HepG2 (cell line): ENCODE measurements at regions not wholly inside any gene's neighbourhood (a gene's known extent, or its start where the extent isn't known, plus 50 kb on each side); places are given as distances from the start of the nearest gene placed in this dataset.
"Not testable (repeated sequence)": the region's sequence is repeated elsewhere in the genome, so short reads cannot be mapped to it uniquely, and the experiment has no call there.

Experiments used
- ATAC-seq: fragments of 200-7000 bp; cut with Tn5 transposase; 3 replicates; pipeline ENCODE4 v1.9.1; 2020; ENCODE audit warnings: mild to moderate bottlenecking, moderate library complexity
- BruUV-seq: library from RNA; stranded (reverse); fragments of 400-500 nt; replicated peaks from 2 replicates; lab custom pipeline; 2021; lab: Mats Ljungman, UMichigan
- CTCF ChIA-PET: fragments of 300-600 bp; formaldehyde crosslinking; extraction: SDS; loops from one replicate; lab custom pipeline; 2021; ENCODE audit warnings: low total read pairs, inconsistent platforms, low intra/inter-chr PET ratio; lab: Yijun Ruan, JAX
- POLR2A ChIA-PET: fragments of 350-600 bp; sonication (Branson Sonifier 250); formaldehyde crosslinking; loops from one replicate; lab custom pipeline; 2020; ENCODE audit warnings: antibody characterized with exemption, inconsistent platforms; lab: Yijun Ruan, JAX
- DNase-seq: peaks from one replicate; pipeline ENCODE4 v3.0.0-alpha.2; 2015; ENCODE audit warnings: low spot score
- FAIRE-seq: peaks from 3 replicates; lab custom pipeline; 2011; peaks lifted over from hg19 to GRCh38; lab: Jason Lieb, UNC
- H2AFZ ChIP-seq: one replicate; pipeline ENCODE4 v1.6.1; 2011; ENCODE audit warnings: low read length, inconsistent platforms
- H3K27ac ChIP-seq: fragments of 300-600 bp; 3 replicates; pipeline ENCODE4 v1.8.0; 2011; ENCODE audit warnings: mixed run types, mild to moderate bottlenecking, mixed read lengths, low read length, inconsistent platforms; ENCODE audit not compliant: insufficient read depth; ENCODE audit errors: extremely low read length
- H3K27me3 ChIP-seq, 2 experiments: fragments of 200-600 bp in 1 of 2; 2 replicates in 1 of 2; 3 replicates in 1 of 2; pipeline versions ENCODE4 v1.6.0 to v1.8.0; 2011; ENCODE audit warnings: low read length in 2 of 2, mild to moderate bottlenecking in 2 of 2, moderate library complexity in 2 of 2, inconsistent platforms in 1 of 2; ENCODE audit not compliant: insufficient read depth in 2 of 2, control insufficient read depth in 1 of 2
- H3K36me3 ChIP-seq, 2 experiments: fragments of 200-600 bp in 1 of 2; replicated peaks in 1 of 2; 2 replicates in 1 of 2; 3 replicates in 1 of 2; pipeline versions ENCODE4 v1.5.1 to v1.8.0; 2011; ENCODE audit warnings: low read length in 2 of 2, inconsistent platforms in 1 of 2; ENCODE audit not compliant: insufficient read depth in 2 of 2, control insufficient read depth in 1 of 2
- H3K4me1 ChIP-seq: 2 replicates; pipeline ENCODE4 v1.5.1; 2012; ENCODE audit warnings: low read length, inconsistent platforms; ENCODE audit not compliant: insufficient read depth
- H3K4me2 ChIP-seq: 2 replicates; pipeline ENCODE4 v1.6.0; 2011; ENCODE audit warnings: low read depth, low read length, inconsistent platforms
- H3K4me3 ChIP-seq, 3 experiments: fragments of 200-600 bp in 1 of 3; sonication (generic), shearing (Covaris generic) in 1 of 3; replicated peaks in 1 of 3; 2 replicates each; pipeline ENCODE4 v1.5.1; 2011 to 2016; ENCODE audit warnings: low read length in 3 of 3, inconsistent platforms in 2 of 3, low read depth in 2 of 3, mild to moderate bottlenecking in 2 of 3, control low read depth in 1 of 3, mixed read lengths in 1 of 3; ENCODE audit not compliant: insufficient read depth in 1 of 3
- H3K79me2 ChIP-seq: one replicate; pipeline ENCODE4 v1.6.1; 2011; ENCODE audit warnings: low read length, inconsistent platforms; ENCODE audit not compliant: insufficient read depth
- H3K9ac ChIP-seq: 2 replicates; pipeline ENCODE4 v1.6.0; 2011; ENCODE audit warnings: mild to moderate bottlenecking, low read depth, low read length, inconsistent platforms; ENCODE audit not compliant: insufficient read depth
- H3K9me3 ChIP-seq: 2 replicates; pipeline ENCODE4 v1.5.1; 2012; ENCODE audit warnings: mild to moderate bottlenecking, low read length
- H4K20me1 ChIP-seq: 2 replicates; pipeline ENCODE4 v1.6.0; 2011; ENCODE audit warnings: inconsistent platforms, mild to moderate bottlenecking, low read length, moderate library complexity; ENCODE audit not compliant: insufficient read depth
- AGO1 ChIP-seq: fragments of 200-400 bp; formaldehyde crosslinking; IDR thresholded peaks from 2 replicates; pipeline ENCODE4 v1.6.1; 2017; ENCODE audit warnings: mild to moderate bottlenecking, low read depth, low read length, moderate library complexity; ENCODE audit not compliant: poor library complexity, severe bottlenecking
- ATF1 ChIP-seq: IDR thresholded peaks from 2 replicates; pipeline ENCODE4 v1.6.1; 2016; ENCODE audit warnings: mild to moderate bottlenecking, control low read depth
- KDM3A ChIP-seq: IDR thresholded peaks from 2 replicates; pipeline ENCODE4 v1.6.1; 2018; ENCODE audit warnings: low read depth, missing compliant biosample characterization
- NFATC3 ChIP-seq: sonication (generic); formaldehyde crosslinking; IDR thresholded peaks from 2 replicates; pipeline ENCODE4 v1.5.1; 2020; ENCODE audit warnings: mild to moderate bottlenecking, missing genetic modification reagents
- SP140L ChIP-seq: sonication (generic); formaldehyde crosslinking; IDR thresholded peaks from 2 replicates; pipeline ENCODE4 v1.4.0; 2020; ENCODE audit warnings: missing genetic modification reagents, borderline replicate concordance
- SSRP1 ChIP-seq: IDR thresholded peaks from 2 replicates; pipeline ENCODE4 v1.6.1; 2016; ENCODE audit warnings: control low read depth
- ZFP36L1 ChIP-seq: sonication (generic); formaldehyde crosslinking; IDR thresholded peaks from 2 replicates; pipeline ENCODE4 v1.8.0; 2022; ENCODE audit warnings: mild to moderate bottlenecking, missing genetic modification reagents, moderate library complexity
- ZNF383 ChIP-seq: sonication (generic); formaldehyde crosslinking; IDR thresholded peaks from 2 replicates; pipeline ENCODE4 v1.4.0; 2020; ENCODE audit warnings: missing genetic modification reagents, mild to moderate bottlenecking, borderline replicate concordance
- ZNF510 ChIP-seq: sonication (generic); formaldehyde crosslinking; IDR thresholded peaks from 2 replicates; pipeline ENCODE4 v1.4.0; 2020; ENCODE audit warnings: low read depth, mild to moderate bottlenecking, missing genetic modification reagents
- ZNF841 ChIP-seq: sonication (generic); formaldehyde crosslinking; IDR thresholded peaks from 2 replicates; pipeline ENCODE4 v1.8.1; 2023; ENCODE audit warnings: missing genetic modification reagents, borderline replicate concordance
- WGBS: methylation state at CpG from one replicate; pipeline ENCODE4 v1.1.6; 2017; ENCODE audit warnings: low lambda C conversion rate; 5-methylcytosine and 5-hydroxymethylcytosine counted together
- in situ Hi-C: cut with HindIII; loops from 2 replicates; pipeline ENCODE4 v1.10.0; 2017; ENCODE audit warnings: low pct_unique_long_range_greater_than_20kb; ENCODE audit not compliant: extremely low pct_ligation_motif_present
- intact Hi-C: fragments of 100-400 bp; cut with micrococcal nuclease; formaldehyde crosslinking; loops from one replicate; pipeline ENCODE4 v1.10.0; 2022; ENCODE audit not compliant: unreplicated experiment
- TF ChIP-seq, protein P1 (sequence below): IDR thresholded peaks from 2 replicates; pipeline ENCODE4 v1.6.1; 2016; ENCODE audit warnings: missing compliant biosample characterization, missing genetic modification reagents, borderline replicate concordance
- TF ChIP-seq, protein P2 (sequence below): sonication (generic); formaldehyde crosslinking; IDR thresholded peaks from 2 replicates; pipeline ENCODE4 v1.4.0; 2020; ENCODE audit warnings: mild to moderate bottlenecking, missing genetic modification reagents
- TF ChIP-seq, protein P3 (sequence below): sonication (generic); formaldehyde crosslinking; IDR thresholded peaks from 2 replicates; pipeline ENCODE4 v1.5.0; 2020; ENCODE audit warnings: mild to moderate bottlenecking, missing genetic modification reagents

DNA sequence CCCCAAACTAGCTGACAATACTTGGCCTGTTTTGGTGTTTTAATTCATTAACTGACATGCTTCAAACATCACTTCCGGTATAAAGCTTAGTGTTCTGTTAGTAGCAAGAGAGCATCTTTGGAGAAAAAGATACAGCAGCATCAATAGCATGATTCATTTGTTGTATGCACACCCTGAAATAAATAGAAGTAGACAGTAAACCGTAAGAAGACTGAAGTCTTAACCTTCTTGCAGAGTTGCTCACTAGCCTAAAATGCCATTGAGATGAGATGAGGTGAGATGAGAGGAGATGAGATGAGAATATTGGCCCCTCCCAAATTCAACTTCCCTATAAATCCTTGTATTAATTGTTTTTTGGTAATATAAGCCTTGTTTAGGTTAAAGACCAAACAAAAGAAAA is 108.8 kb downstream of the TNFSF18 start:
- no peak overlapping the region for H3K9ac ChIP-seq
- in situ Hi-C loops: no loop called here
- no peak for DNase-seq
- CTCF ChIA-PET: no interaction called here
- no peaks in the 10 kb centered on the region for H3K4me1 ChIP-seq
- no peak overlapping the region for H3K27ac ChIP-seq
- H3K4me2 ChIP-seq: no peak overlapping the region
- POLR2A ChIA-PET: no interaction called here
- no peaks in the 10 kb centered on the region for H4K20me1 ChIP-seq
- TF ChIP-seq, protein P1, sequence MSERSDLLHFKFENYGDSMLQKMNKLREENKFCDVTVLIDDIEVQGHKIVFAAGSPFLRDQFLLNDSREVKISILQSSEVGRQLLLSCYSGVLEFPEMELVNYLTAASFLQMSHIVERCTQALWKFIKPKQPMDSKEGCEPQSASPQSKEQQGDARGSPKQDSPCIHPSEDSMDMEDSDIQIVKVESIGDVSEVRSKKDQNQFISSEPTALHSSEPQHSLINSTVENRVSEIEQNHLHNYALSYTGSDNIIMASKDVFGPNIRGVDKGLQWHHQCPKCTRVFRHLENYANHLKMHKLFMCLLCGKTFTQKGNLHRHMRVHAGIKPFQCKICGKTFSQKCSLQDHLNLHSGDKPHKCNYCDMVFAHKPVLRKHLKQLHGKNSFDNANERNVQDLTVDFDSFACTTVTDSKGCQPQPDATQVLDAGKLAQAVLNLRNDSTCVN (CRISPR knock-in tag): no peak
- TF ChIP-seq ZNF510 (CRISPR knock-in tag) (no peak), ATF1 (CRISPR knock-in tag) (no peak), SP140L (CRISPR knock-in tag) (no peak), ZFP36L1 (CRISPR knock-in tag) (no peak), KDM3A (CRISPR knock-in tag) (no peak), SSRP1 (CRISPR knock-in tag) (no peak), ZNF383 (no peak), AGO1 (no peak), NFATC3 (CRISPR knock-in tag) (no peak), ZNF841 (CRISPR knock-in tag) (no peak)
- TF ChIP-seq, protein P2, sequence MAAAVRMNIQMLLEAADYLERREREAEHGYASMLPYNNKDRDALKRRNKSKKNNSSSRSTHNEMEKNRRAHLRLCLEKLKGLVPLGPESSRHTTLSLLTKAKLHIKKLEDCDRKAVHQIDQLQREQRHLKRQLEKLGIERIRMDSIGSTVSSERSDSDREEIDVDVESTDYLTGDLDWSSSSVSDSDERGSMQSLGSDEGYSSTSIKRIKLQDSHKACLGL (CRISPR knock-in tag): no peak
- TF ChIP-seq, protein P3, sequence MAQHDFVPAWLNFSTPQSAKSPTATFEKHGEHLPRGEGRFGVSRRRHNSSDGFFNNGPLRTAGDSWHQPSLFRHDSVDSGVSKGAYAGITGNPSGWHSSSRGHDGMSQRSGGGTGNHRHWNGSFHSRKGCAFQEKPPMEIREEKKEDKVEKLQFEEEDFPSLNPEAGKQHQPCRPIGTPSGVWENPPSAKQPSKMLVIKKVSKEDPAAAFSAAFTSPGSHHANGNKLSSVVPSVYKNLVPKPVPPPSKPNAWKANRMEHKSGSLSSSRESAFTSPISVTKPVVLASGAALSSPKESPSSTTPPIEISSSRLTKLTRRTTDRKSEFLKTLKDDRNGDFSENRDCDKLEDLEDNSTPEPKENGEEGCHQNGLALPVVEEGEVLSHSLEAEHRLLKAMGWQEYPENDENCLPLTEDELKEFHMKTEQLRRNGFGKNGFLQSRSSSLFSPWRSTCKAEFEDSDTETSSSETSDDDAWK (CRISPR knock-in tag): no peak
- no peak overlapping the region for H3K4me3 ChIP-seq
- no peaks in the 10 kb centered on the region for H3K27me3 ChIP-seq
- no TSS peak for BruUV-seq
- no peak for FAIRE-seq
- no peaks in the 10 kb centered on the region for H3K79me2 ChIP-seq
- H3K36me3 ChIP-seq: no peaks in the 10 kb centered on the region
- no peak overlapping the region for H2AFZ ChIP-seq
- no peaks in the 10 kb centered on the region for H3K9me3 ChIP-seq
- no peak for ATAC-seq
- intact Hi-C loops: no loop called here
- 2% methylated on average over 2 of the region's 2 CpGs for WGBS

DNA sequence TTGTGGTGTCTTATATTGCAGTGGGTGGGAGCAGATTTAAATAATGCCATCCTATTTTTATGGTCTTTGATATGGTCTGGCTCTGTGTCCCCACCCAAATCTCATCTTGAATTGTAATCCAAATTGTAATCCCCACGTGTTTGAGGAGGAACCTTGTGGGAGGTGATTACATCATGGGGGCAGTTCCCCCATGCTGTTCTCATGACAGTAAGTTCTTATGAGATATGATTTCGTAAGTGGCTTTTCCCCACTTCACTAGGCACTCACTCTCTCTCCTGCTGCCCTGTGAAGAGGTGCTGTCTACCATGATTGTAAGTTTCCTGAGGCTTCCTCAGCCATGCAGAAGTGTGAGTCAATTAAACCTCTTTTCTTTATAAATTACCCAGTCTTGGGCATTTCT is 107.6 kb downstream of the TNFSF18 start:
- H3K27me3 ChIP-seq, H3K36me3 ChIP-seq, H3K4me1 ChIP-seq, in situ Hi-C loops, H4K20me1 ChIP-seq, FAIRE-seq, DNase-seq, H3K9ac ChIP-seq, H3K4me2 ChIP-seq, H2AFZ ChIP-seq, intact Hi-C loops, ATAC-seq, POLR2A ChIA-PET, H3K9me3 ChIP-seq, BruUV-seq, CTCF ChIA-PET, H3K4me3 ChIP-seq, H3K27ac ChIP-seq, H3K79me2 ChIP-seq: not testable (repeated sequence)
- WGBS: 0% methylated on average over 2 of the region's 2 CpGs
